HG03097 (cell line): ENCODE measurements at regions not wholly inside any gene's neighbourhood (a gene's known extent, or its start where the extent isn't known, plus 50 kb on each side); places are given as distances from the start of the nearest gene placed in this dataset.
"Not testable (repeated sequence)": the region's sequence is repeated elsewhere in the genome, so short reads cannot be mapped to it uniquely, and the experiment has no call there.

Experiments
- ATAC-seq: cut with Tn5 transposase; IDR thresholded peaks from one replicate; pipeline ENCODE4 v1.9.1; 2021; ENCODE audit not compliant: unreplicated experiment, low FRiP score

GRCh38 chr21:31609081-31609480 is 50.4 kb upstream of the SOD1 start:
- ATAC-seq, result no peak

- no peak for ATAC-seq
Measured at GRCh38 chr21:31607791-31608190, 51.7 kb upstream of the SOD1 start.

DNA sequence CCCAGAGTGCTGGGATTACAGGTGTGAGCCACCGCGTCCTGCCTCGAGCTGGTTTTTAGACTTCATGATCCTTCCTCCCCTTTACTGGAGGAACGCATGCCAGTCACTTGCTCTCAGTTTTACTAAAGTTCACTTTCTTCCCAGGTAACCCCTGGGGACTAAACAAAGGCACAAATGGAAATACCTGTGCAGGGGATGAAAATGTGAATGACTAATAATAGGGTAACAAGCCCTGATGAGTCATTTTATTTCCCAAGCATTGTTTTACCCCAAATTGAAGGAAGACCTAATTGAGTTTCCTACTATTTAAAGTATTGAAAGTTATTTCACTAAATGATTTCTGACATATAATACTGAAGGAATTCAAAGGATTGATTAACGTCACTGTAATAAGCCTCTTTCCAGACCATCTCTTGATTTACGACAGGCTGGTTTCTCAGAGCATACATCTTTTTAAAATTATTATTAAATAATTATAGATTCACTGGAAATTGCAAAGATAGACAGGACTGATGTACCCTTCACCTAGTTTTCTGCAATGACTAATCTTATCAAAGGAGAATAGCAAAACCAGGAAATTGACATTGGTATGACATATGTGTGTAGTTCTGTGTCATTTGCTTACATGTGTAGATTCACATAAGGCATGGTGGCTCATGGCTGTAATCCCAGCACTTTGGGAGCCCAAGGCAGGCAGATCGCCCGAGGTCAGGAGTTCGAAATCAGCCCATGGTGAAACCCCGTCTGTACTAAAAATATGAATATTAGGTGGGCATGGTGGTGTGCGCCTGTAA is 53.2 kb upstream of the SOD1 start:
- no peak for ATAC-seq

- ATAC-seq, result no peak
Measured at GRCh38 chr21:31604591-31605190, 54.8 kb upstream of the SOD1 start.

DNA sequence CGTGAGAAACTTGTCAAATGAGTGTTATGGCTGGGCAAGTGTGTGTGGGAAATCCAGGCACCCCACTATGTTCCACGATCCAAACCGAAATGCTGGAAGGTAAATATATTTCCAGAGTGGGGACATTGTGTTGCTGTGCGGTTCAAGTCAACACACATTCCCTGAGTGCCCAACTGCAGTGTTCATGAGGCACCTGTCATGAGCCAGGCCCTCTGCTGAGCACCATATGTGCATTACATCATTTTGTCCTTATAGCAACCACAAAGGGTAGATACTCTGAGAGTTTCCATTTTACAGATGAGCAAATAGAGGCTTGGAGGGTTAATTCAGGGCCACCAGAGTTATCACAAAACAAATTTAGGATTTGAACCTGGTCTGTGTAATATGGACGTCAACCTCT is 59.9 kb upstream of the SOD1 start:
- ATAC-seq, result no peak

- no peak for ATAC-seq
Measured at GRCh38 chr21:31599013-31599412, 60.5 kb upstream of the SOD1 start.

GRCh38 chr21:31597683-31598082 is 61.8 kb upstream of the SOD1 start:
- no peak for ATAC-seq

DNA sequence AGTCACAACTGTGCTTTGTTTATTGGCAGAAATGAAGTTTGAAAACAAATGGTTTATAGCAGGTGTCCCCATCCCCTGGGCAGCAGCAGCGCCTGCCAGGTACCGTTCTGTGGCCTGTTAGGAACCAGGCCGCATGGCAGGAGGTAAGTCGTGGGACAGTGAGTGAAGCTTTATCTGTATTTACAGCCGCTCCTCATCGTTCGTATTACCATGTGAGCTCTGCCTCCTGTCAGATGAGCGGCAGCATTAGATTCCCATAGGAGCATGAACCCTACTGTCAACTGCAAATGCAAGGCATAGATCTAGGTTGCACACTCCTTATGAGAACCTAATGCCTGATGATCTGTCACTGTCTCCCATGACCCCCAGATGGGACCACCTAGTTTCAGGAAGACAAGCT is 63.4 kb upstream of the SOD1 start:
- ATAC-seq, result no peak

DNA sequence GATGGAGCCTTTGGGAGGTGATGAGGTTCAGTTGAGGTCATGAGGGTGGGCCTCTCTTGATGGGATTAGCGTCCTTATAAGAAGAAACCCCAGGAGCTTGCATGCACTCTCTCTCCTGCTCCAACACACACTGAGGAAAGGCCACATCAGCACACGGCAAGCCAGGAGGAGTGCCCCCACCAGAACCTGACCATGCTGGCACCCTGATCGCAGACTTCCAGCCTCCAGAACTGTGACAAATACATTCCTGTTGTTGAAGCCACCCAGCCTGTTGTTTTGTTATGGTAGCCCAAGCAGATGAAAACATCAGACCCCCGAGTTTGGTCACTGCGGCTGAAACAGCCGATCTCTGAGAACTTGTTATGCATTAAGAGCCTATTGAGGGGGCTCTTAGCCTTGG is 64.8 kb upstream of the SOD1 start:
- ATAC-seq, result no peak

- ATAC-seq, result no peak
Measured at GRCh38 chr21:31594279-31594678, 65.2 kb upstream of the SOD1 start.

- no peak for ATAC-seq
Measured at GRCh38 chr21:31592963-31593560, 66.4 kb upstream of the SOD1 start.

DNA sequence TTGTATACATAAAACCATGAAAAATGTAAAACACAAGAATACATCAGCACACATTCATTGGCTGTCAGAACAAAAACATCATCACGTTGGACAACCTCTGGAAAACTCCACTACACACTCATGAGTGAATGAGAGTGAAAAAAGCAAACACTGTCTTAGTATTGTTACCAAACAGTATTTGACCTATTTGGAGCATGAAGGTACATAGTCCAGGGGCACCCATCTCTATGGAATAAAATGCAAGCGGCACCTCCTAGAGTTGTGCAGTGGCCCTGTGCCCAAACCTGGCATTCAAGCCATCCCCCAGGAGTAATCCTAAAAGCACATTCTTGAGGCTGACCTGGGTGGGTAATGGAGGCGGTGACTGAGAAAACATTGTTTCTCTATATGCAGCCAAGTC is 67.0 kb upstream of the SOD1 start:
- no peak for ATAC-seq

DNA sequence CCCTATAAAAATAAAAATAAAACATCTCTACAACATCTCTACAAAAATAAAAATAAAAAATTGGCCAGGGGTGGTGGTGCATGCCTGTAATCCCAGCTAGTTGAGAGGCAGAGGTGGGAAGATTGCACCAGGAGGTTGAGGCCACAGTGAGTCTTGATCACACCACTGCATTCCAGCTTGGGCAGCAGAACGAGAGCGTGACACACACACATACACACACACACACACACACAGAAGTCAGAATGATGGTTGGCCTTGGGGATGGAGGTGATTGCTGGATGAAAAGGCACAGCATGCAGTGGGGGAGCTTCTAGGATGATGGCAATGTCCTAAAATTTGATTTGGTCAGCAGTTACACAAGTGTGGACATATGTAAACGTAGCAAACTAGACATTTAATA is 69.7 kb upstream of the SOD1 start:
- ATAC-seq, result no peak

DNA sequence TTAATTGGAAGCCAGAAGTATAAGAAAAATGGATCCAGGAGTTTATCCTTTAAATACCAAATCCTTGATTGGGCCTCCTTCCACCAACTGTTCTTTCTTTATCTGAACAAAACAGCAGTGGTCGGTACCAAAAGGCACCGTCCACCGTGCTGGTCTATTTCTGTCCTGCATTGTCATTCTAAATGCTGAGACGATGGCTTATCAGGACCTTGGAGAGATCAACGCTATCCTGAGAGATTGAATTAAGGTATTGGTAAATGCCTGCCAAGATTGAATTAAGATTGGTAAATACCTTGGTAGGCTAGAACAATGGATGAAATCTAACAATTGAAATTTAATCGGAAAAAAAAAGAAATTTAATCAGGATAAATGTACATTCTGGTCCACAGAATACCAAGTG is 73.4 kb upstream of the SOD1 start:
- no peak for ATAC-seq

GRCh38 chr21:31583937-31584336 is 75.6 kb upstream of the SOD1 start:
- not testable (repeated sequence) for ATAC-seq

DNA sequence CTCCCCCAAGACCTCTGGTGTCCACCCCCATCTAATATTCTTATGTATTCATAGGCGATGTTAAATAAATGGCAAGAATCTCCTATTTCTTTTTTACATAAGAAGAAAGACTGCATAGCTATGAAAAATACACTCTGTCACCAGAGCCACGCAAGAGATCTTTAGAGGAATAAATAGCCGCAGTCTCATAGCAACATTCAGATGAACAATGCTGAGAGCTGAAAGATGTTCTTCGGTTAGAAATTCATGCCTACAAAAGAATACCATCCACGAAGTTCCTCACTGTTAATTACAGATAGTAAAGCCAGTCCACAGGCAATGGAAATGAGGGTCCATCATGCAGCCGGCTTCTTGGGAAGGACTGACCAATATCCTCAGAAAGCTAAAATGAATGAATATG is 76.0 kb upstream of the SOD1 start:
- no peak for ATAC-seq

DNA sequence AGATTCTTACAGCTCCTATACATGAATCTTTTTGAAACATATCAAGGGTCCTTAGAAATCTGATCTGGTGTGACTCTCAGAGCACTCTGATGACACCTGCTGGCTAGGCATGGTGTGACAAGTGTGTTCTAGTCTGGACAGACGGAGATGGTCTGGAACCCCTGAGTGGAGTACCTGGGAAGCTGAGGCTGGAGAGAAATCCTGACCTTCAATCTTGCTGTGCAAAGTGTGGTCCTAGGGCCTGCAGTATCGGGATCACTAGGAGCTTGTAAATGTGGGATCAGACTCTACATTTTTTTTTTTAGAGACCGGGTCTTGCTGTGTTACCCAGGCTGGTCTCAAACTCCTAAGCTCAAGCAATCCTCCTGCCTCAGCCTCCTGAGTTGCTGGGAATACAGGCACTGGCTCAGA is 78.6 kb upstream of the SOD1 start:
- ATAC-seq, result no peak

DNA sequence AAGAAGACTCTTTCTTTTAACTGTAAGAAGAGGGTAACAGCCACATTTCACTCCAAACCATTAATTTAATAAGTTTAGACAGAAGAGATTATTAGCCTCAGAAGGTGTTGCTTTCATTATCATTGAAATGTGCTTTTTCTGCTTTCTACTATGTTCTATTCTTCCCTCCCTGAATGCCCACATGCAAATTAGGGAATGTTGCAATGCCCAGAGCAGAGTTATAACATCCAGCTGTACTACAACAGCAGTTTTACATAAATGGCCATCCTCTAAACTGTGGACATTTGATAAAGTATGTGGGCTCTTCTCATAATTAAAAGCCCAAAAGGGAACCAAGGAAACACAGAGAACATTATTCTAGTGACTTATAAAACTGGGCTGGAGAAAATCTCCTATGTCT is 82.2 kb upstream of the SOD1 start:
- no peak for ATAC-seq

DNA sequence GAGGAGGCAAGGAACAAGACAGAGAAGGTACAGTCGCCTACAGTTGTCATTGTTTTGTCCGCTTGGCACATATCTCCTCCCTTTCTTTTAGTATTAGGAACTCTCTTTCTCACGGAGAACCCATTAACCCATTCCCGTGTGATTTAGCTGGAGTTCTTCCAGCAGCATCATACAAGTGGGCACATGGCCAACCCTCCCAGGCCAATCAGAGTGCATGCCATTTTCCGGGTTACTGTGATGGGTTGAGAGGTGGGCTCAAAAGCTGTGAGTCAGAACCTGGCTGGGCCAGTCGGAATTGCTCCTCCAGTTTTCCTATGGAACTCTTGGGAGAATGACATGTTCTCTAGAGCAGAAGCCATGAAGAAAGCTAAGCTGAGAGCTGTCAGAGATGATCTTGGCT is 83.1 kb upstream of the SOD1 start:
- ATAC-seq, result no peak

GRCh38 chr21:31573217-31573616 is 86.3 kb upstream of the SOD1 start:
- no peak for ATAC-seq

GRCh38 chr21:31571879-31572278 is 87.6 kb upstream of the SOD1 start:
- ATAC-seq, result no peak
